ENCODE measurements at regions not wholly inside any gene's neighbourhood (a gene's known extent, or its start where the extent isn't known, plus 50 kb on each side); places are given as distances from the start of the nearest gene placed in this dataset.
A peak's percentile ranks its signal among the peaks of the same experiment; 100 is the strongest.

GRCh38 chr2:126776255-126776654, 120.3 kb downstream of the GYPC start:
- Mint-ChIP-seq H3K9me3 (no peaks in the 10 kb centered on the region), H3K27ac (peak overlapping the region in 2 of 3 experiments; percentile 6 to 67), H3K4me1 (peaks cover 4% of the 10 kb centered on the region), H3K27me3 (ENCODE audit: low read depth) (peaks cover 42% of the 10 kb centered on the region), H3K36me3 (ENCODE audit: low read depth) (no peaks in the 10 kb centered on the region), H3K4me3 (peak overlapping the region; percentile 62 to 91 (median 84))
- TF ChIP-seq CTCF (IDR thresholded peaks at IDR 0.05; ENCODE audit: unreplicated experiment in 3 of 3) = no peak

- H3K36me3 Mint-ChIP-seq (ENCODE audit: low read depth) = no peaks in the 10 kb centered on the region
- no peaks in the 10 kb centered on the region for H3K9me3 Mint-ChIP-seq
- H3K4me3 Mint-ChIP-seq = peak overlapping the region; percentile 87 to 91 (median 89)
- H3K4me1 Mint-ChIP-seq = peaks cover 4% of the 10 kb centered on the region
- H3K27ac Mint-ChIP-seq = peak overlapping the region; percentile 51 to 75 (median 73)
- peak; percentile 91 to 93 (median 91) for TF ChIP-seq CTCF (IDR thresholded peaks at IDR 0.05; ENCODE audit: unreplicated experiment in 3 of 3)
- H3K27me3 Mint-ChIP-seq (ENCODE audit: low read depth) = peaks cover 41% of the 10 kb centered on the region
Measured at GRCh38 chr2:126776692-126777619, 121.0 kb downstream of the GYPC start.

GRCh38 chr2:126777620-126777978, 121.1 kb upstream of the TEX51 start:
- no peak for TF ChIP-seq CTCF (IDR thresholded peaks at IDR 0.05; ENCODE audit: unreplicated experiment in 3 of 3)
- Mint-ChIP-seq H3K27me3 (ENCODE audit: low read depth) (peaks cover 42% of the 10 kb centered on the region), H3K4me3 (peak overlapping the region; percentile 87 to 91 (median 89)), H3K36me3 (ENCODE audit: low read depth) (no peaks in the 10 kb centered on the region), H3K27ac (peak overlapping the region; percentile 51 to 75 (median 73)), H3K9me3 (no peaks in the 10 kb centered on the region), H3K4me1 (peaks cover 4% of the 10 kb centered on the region)

GRCh38 chr2:126778561-126779501, 119.9 kb upstream of the TEX51 start:
- peak overlapping the region; percentile 58 to 74 (median 60) for H3K4me3 Mint-ChIP-seq
- TF ChIP-seq CTCF (IDR thresholded peaks at IDR 0.05; ENCODE audit: unreplicated experiment in 3 of 3) = no peak
- peaks cover 4% of the 10 kb centered on the region for H3K4me1 Mint-ChIP-seq
- peaks cover 51% of the 10 kb centered on the region for H3K27me3 Mint-ChIP-seq (ENCODE audit: low read depth)
- H3K36me3 Mint-ChIP-seq (ENCODE audit: low read depth) = no peaks in the 10 kb centered on the region
- H3K27ac Mint-ChIP-seq = peak overlapping the region in 1 of 3 experiments; percentile 55
- H3K9me3 Mint-ChIP-seq = no peaks in the 10 kb centered on the region

- no peaks in the 10 kb centered on the region for H3K36me3 Mint-ChIP-seq (ENCODE audit: low read depth)
- H3K27me3 Mint-ChIP-seq (ENCODE audit: low read depth) = peaks cover 51% of the 10 kb centered on the region
- peaks cover 4% of the 10 kb centered on the region for H3K4me1 Mint-ChIP-seq
- H3K4me3 Mint-ChIP-seq = no peak overlapping the region
- no peak overlapping the region for H3K27ac Mint-ChIP-seq
- no peak for TF ChIP-seq CTCF (IDR thresholded peaks at IDR 0.05; ENCODE audit: unreplicated experiment in 3 of 3)
- H3K9me3 Mint-ChIP-seq = no peaks in the 10 kb centered on the region
Measured at GRCh38 chr2:126781206-126781605, 117.5 kb upstream of the TEX51 start.

Data from nephron (organoid).